CD4-positive, CD25-positive, alpha-beta regulatory T cell (primary cell): ENCODE measurements at regions not wholly inside any gene's neighbourhood (a gene's known extent, or its start where the extent isn't known, plus 50 kb on each side); places are given as distances from the start of the nearest gene placed in this dataset.

Source experiments
- ATAC-seq, 2 donors: fragments of 150-1000 bp; cut with Tn5 transposase; one replicate each; pipeline ENCODE4 v1.10.0; 2021; ENCODE audit warnings: low read depth in 2 of 2, moderate number of reproducible peaks in 2 of 2, moderate library complexity in 1 of 2
- DNase-seq, 3 donors: peaks; one replicate each; pipeline versions ENCODE4 v3.0.0 to v3.0.0-alpha.2; 2012 to 2022; ENCODE audit warnings: mixed read lengths in 1 of 3
- H3K27ac ChIP-seq: one replicate; pipeline ENCODE4 v1.7.0; 2013; ENCODE audit warnings: mild to moderate bottlenecking, low read length; ENCODE audit not compliant: insufficient read depth, poor library complexity, severe bottlenecking
- H3K27me3 ChIP-seq: one replicate; pipeline ENCODE4 v1.7.0; 2013; ENCODE audit warnings: low read length; ENCODE audit not compliant: control insufficient read depth, insufficient read depth
- H3K36me3 ChIP-seq: one replicate; pipeline ENCODE4 v1.7.0; 2013; ENCODE audit warnings: mild to moderate bottlenecking, low read length, moderate library complexity; ENCODE audit not compliant: control insufficient read depth, insufficient read depth
- H3K4me1 ChIP-seq: 2 replicates; pipeline ENCODE4 v1.7.0; 2013; ENCODE audit warnings: mild to moderate bottlenecking, low read length; ENCODE audit not compliant: insufficient read depth, control insufficient read depth, poor library complexity, severe bottlenecking
- H3K4me3 ChIP-seq: one replicate; pipeline ENCODE4 v1.7.0; 2013; ENCODE audit warnings: low read depth, mild to moderate bottlenecking, low read length, moderate library complexity
- H3K9me3 ChIP-seq, 2 experiments: 1 replicate in 1 of 2; 2 replicates in 1 of 2; pipeline ENCODE4 v1.7.0; 2013; ENCODE audit warnings: low read length in 2 of 2, mild to moderate bottlenecking in 1 of 2, moderate library complexity in 1 of 2; ENCODE audit not compliant: control insufficient read depth in 2 of 2
- H3K27ac Mint-ChIP-seq, 3 donors: one replicate each; pipeline ENCODE4 v1.8.0; 2020 to 2022; ENCODE audit warnings: mild to moderate bottlenecking in 3 of 3, mixed read lengths in 3 of 3, moderate library complexity in 2 of 3
- H3K27me3 Mint-ChIP-seq: one replicate; pipeline ENCODE4 v1.8.0; 2022; ENCODE audit warnings: mild to moderate bottlenecking, mixed read lengths
- H3K36me3 Mint-ChIP-seq: one replicate; pipeline ENCODE4 v1.8.0; 2020; ENCODE audit warnings: mixed read lengths
- H3K4me1 Mint-ChIP-seq, 4 donors: one replicate each; pipeline ENCODE4 v1.8.0; 2020 to 2022; ENCODE audit warnings: mixed read lengths in 4 of 4, mild to moderate bottlenecking in 1 of 4
- H3K4me3 Mint-ChIP-seq, 4 donors: one replicate each; pipeline ENCODE4 v1.8.0; 2020 to 2022; ENCODE audit warnings: mild to moderate bottlenecking in 4 of 4, mixed read lengths in 4 of 4, moderate library complexity in 3 of 4
- H3K9me3 Mint-ChIP-seq, 7 donors: one replicate each; pipeline ENCODE4 v1.8.0; 2020 to 2022; ENCODE audit warnings: mixed read lengths in 7 of 7, mild to moderate bottlenecking in 3 of 7, moderate library complexity in 2 of 7

DNA sequence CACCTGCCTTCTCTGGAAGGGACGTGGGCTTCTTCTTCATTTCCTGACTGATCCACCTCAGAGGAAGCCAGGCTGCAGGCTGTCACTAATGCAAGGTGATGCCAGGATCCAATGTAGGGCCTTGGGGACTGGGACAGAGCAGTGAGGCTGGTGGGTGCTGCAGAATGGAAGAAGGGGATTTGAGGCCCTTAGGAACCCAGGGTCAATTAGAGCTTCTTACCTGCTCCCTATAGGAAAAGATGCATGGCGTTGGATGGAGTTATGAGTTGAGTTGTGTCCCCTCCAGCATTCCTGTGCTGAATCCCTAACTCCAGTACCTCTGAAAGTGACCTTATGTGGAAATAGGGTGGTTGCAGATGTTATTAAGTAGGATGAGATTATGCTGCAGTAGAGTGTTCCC is 190.4 kb downstream of the MIAT start:
- no peak for DNase-seq
- Mint-ChIP-seq H3K27me3 (no peaks in the 10 kb centered on the region), H3K27ac (no peak overlapping the region), H3K4me3 (no peak overlapping the region), H3K4me1 (peaks cover 0 to 8% (median 3%) of the 10 kb centered on the region in 4 donors), H3K9me3 (peaks cover 0 to 2% (median 0%) of the 10 kb centered on the region in 7 donors), H3K36me3 (peaks cover 26% of the 10 kb centered on the region)
- H3K36me3 ChIP-seq, result peaks cover 3% of the 10 kb centered on the region
- H3K4me1 ChIP-seq, result no peaks in the 10 kb centered on the region
- H3K27ac ChIP-seq, result no peak overlapping the region
- ATAC-seq, result no peak
- no peaks in the 10 kb centered on the region for H3K27me3 ChIP-seq
- no peak overlapping the region for H3K4me3 ChIP-seq
- H3K9me3 ChIP-seq, result no peaks in the 10 kb centered on the region

DNA sequence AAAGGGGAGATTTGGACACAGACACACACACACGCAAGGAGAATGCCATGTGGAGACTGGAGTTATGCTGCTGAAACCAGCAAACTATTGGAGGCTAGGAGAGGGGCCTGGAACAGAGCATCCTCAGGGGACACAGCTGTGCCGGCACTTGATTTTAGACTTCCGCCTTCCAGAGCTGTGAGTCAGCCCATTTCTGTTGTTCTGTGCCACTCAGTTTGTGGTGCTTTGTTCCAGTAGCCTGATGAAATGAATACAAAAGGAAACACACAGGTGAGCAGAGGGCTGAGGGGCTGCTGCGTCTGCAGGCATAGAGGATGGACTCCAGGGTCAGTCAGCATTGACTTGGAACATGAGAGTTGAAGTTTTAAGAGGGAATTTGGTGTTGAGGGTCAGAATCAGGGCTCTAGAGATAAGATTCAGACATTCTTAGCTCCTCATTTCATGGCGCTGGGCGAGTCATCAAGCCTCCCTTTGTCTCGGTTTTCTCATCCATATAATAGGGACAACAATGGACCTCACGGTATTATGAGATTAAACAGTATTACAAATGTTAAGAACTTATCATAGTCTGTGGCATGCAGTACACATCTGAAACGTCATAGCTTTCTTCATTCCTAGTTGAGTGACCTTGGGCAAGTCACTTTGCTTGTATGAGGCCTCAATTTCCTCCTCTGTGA is 191.0 kb downstream of the MIAT start:
- no peak overlapping the region for H3K4me3 ChIP-seq
- H3K4me1 ChIP-seq, result no peaks in the 10 kb centered on the region
- no peak overlapping the region for H3K4me3 Mint-ChIP-seq
- peaks cover 30% of the 10 kb centered on the region for H3K36me3 Mint-ChIP-seq
- no peaks in the 10 kb centered on the region for H3K27me3 Mint-ChIP-seq
- H3K4me1 Mint-ChIP-seq, result peaks cover 0 to 8% (median 3%) of the 10 kb centered on the region in 4 donors
- no peaks in the 10 kb centered on the region for H3K9me3 ChIP-seq
- ATAC-seq (no peak), DNase-seq (no peak)
- H3K27ac Mint-ChIP-seq, result no peak overlapping the region
- peaks cover 0 to 2% (median 0%) of the 10 kb centered on the region in 7 donors for H3K9me3 Mint-ChIP-seq
- no peak overlapping the region for H3K27ac ChIP-seq
- H3K27me3 ChIP-seq, result no peaks in the 10 kb centered on the region
- peaks cover 3% of the 10 kb centered on the region for H3K36me3 ChIP-seq

DNA sequence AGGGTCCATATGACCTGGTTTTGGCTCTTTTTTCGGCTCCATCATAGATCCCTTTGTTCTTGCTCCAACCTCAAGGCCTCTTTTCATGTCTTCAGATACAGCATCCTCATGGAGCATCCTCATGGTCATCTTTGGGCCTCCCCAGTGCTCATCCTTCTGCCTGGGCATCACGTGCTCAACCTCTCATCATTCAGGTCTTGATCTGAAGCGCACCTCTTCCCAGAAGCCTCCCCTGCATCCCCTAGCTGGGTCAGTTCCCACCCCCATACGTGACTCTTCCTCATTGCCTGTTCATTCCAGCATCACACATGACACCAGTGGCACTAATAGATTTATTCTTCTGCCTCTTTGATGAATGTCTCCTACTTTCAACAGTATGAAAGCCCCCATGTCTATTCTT is 192.2 kb downstream of the MIAT start:
- Mint-ChIP-seq H3K4me1 (peaks cover 0 to 8% (median 3%) of the 10 kb centered on the region in 4 donors), H3K27me3 (no peaks in the 10 kb centered on the region), H3K27ac (peak overlapping the region in 1 of 3 donors; percentile 16), H3K9me3 (peaks cover 0 to 2% (median 0%) of the 10 kb centered on the region in 7 donors), H3K36me3 (peaks cover 33% of the 10 kb centered on the region), H3K4me3 (no peak overlapping the region)
- ATAC-seq (no peak), DNase-seq (no peak)
- Histone ChIP-seq H3K36me3 (peaks cover 3% of the 10 kb centered on the region), H3K27ac (no peak overlapping the region), H3K4me3 (no peak overlapping the region), H3K4me1 (no peaks in the 10 kb centered on the region), H3K9me3 (no peaks in the 10 kb centered on the region), H3K27me3 (no peaks in the 10 kb centered on the region)

DNA sequence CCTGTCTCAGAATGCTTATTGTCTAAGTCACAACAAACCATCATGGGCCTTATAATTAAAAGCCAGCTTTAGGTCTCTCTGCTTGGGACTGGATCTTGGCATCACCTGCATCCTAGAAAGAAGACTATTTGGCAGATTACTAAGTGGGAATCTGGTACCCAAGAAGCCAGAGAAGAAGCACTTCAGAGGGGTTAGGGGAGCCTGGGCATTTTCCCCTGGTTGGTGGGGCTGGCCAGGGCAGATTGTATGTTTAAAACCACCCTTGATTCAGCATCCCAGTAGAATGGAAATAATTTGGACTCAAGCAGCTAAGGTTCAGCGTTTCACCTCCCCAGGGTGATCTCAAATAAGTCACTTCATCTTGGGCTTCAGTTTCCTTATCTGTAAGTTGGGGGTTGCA is 193.7 kb downstream of the MIAT start:
- H3K36me3 ChIP-seq, result no peaks in the 10 kb centered on the region
- Mint-ChIP-seq H3K36me3 (peaks cover 33% of the 10 kb centered on the region), H3K27me3 (no peaks in the 10 kb centered on the region), H3K9me3 (peaks cover 0 to 2% (median 0%) of the 10 kb centered on the region in 7 donors), H3K4me1 (peaks cover 0 to 6% (median 2%) of the 10 kb centered on the region in 4 donors), H3K27ac (no peak overlapping the region), H3K4me3 (no peak overlapping the region)
- no peaks in the 10 kb centered on the region for H3K27me3 ChIP-seq
- no peak overlapping the region for H3K4me3 ChIP-seq
- no peaks in the 10 kb centered on the region for H3K9me3 ChIP-seq
- ATAC-seq (no peak), DNase-seq (no peak)
- no peak overlapping the region for H3K27ac ChIP-seq
- no peaks in the 10 kb centered on the region for H3K4me1 ChIP-seq

GRCh38 chr22:26852176-26852575 is 194.8 kb downstream of the MIAT start:
- H3K4me1 Mint-ChIP-seq, result no peaks in the 10 kb centered on the region

DNA sequence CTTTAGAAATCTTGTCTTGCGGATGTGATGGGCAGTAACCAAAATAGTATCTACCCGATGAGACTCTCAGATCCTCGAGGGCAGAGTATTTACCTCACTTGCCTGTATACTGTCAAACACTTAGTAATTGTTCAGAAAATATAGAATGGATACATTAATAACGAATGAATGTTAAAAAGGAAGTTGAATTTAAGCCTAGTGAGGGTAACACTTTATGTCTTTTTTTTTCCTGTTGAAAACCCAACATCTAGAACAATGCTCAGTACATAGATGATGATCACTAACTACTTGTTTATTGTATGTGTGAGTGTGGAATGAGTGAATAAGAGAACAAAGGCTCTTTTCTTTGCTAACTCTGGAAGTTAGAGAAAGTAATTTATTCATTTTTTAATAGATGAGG is 195.7 kb downstream of the MIAT start:
- Histone ChIP-seq H3K9me3 (no peaks in the 10 kb centered on the region), H3K4me1 (no peaks in the 10 kb centered on the region), H3K4me3 (no peak overlapping the region), H3K27ac (no peak overlapping the region), H3K36me3 (no peaks in the 10 kb centered on the region), H3K27me3 (no peaks in the 10 kb centered on the region)
- peaks cover 39% of the 10 kb centered on the region for H3K36me3 Mint-ChIP-seq
- ATAC-seq (no peak), DNase-seq (no peak)
- H3K27me3 Mint-ChIP-seq, result no peaks in the 10 kb centered on the region
- no peak overlapping the region for H3K4me3 Mint-ChIP-seq
- H3K27ac Mint-ChIP-seq, result no peak overlapping the region
- H3K4me1 Mint-ChIP-seq, result no peaks in the 10 kb centered on the region
- H3K9me3 Mint-ChIP-seq, result peaks cover 0 to 2% (median 0%) of the 10 kb centered on the region in 7 donors

More at GRCh38 chr22:26852176-26852575, 194.8 kb downstream of the MIAT start:
- H3K4me3 ChIP-seq, result no peak overlapping the region
- H3K27me3 ChIP-seq, result no peaks in the 10 kb centered on the region
- H3K27ac ChIP-seq, result no peak overlapping the region
- no peak for ATAC-seq
- Mint-ChIP-seq H3K27me3 (no peaks in the 10 kb centered on the region), H3K27ac (no peak overlapping the region), H3K9me3 (peaks cover 0 to 2% (median 0%) of the 10 kb centered on the region in 7 donors), H3K4me3 (no peak overlapping the region), H3K36me3 (peaks cover 30% of the 10 kb centered on the region)
- no peaks in the 10 kb centered on the region for H3K9me3 ChIP-seq
- DNase-seq, result no peak
- no peaks in the 10 kb centered on the region for H3K36me3 ChIP-seq
- H3K4me1 ChIP-seq, result no peaks in the 10 kb centered on the region

GRCh38 chr22:26853495-26853894 is 196.1 kb downstream of the MIAT start:
- H3K36me3 ChIP-seq, result no peaks in the 10 kb centered on the region
- Mint-ChIP-seq H3K27me3 (no peaks in the 10 kb centered on the region), H3K36me3 (peaks cover 43% of the 10 kb centered on the region), H3K27ac (no peak overlapping the region), H3K9me3 (peaks cover 0 to 2% (median 0%) of the 10 kb centered on the region in 7 donors), H3K4me1 (no peaks in the 10 kb centered on the region), H3K4me3 (no peak overlapping the region)
- no peak overlapping the region for H3K27ac ChIP-seq
- no peak for ATAC-seq
- no peak overlapping the region for H3K4me3 ChIP-seq
- H3K27me3 ChIP-seq, result no peaks in the 10 kb centered on the region
- no peaks in the 10 kb centered on the region for H3K4me1 ChIP-seq
- no peaks in the 10 kb centered on the region for H3K9me3 ChIP-seq
- no peak for DNase-seq

DNA sequence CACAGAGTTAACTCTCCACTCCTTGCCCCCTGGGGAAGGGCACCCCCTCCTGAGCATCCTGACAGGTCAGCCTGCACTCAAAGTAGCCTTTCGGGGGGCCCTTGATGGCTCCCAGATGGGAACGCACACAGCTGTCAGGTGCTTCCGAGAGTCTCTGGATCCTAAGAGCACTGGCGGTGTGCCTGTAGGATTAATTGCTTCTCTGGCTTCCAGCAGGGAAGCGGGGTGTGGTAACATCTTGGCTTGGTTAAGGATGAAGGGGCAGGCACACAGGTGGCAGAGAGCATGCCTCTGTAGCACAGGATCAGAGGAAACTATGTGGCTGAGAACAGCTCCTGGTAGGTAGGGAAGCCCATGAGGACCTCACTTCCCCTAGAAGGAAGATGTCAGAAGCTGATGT is 199.8 kb downstream of the MIAT start:
- Histone ChIP-seq H3K4me3 (no peak overlapping the region), H3K9me3 (no peaks in the 10 kb centered on the region), H3K36me3 (no peaks in the 10 kb centered on the region), H3K27ac (no peak overlapping the region), H3K4me1 (no peaks in the 10 kb centered on the region), H3K27me3 (no peaks in the 10 kb centered on the region)
- Mint-ChIP-seq H3K27me3 (no peaks in the 10 kb centered on the region), H3K4me1 (no peaks in the 10 kb centered on the region), H3K36me3 (peaks cover 62% of the 10 kb centered on the region), H3K4me3 (no peak overlapping the region), H3K27ac (no peak overlapping the region), H3K9me3 (peaks cover 0 to 2% (median 0%) of the 10 kb centered on the region in 7 donors)
- DNase-seq (no peak), ATAC-seq (no peak)
